WTC11 (cell line): ENCODE measurements at regions not wholly inside any gene's neighbourhood (a gene's known extent, or its start where the extent isn't known, plus 50 kb on each side); places are given as distances from the start of the nearest gene placed in this dataset.

Experiments
- ATAC-seq: fragments of 200-7000 bp; cut with Tn5 transposase; 2 replicates; pipeline ENCODE4 v1.10.0; 2021; ENCODE audit warnings: mild to moderate bottlenecking, moderate library complexity
- CTCF ChIA-PET: fragments of 300-600 bp; sonication (Branson Sonifier 250); formaldehyde crosslinking; loops from one replicate; lab custom pipeline; 2021; ENCODE audit warnings: antibody characterized with exemption; lab: Charles Lee
- POLR2A ChIA-PET: fragments of 350-600 bp; sonication (Branson Sonifier 250); formaldehyde crosslinking; loops from one replicate; lab custom pipeline; 2021; ENCODE audit warnings: antibody characterized with exemption; lab: Charles Lee
- DNase-seq: peaks from one replicate; pipeline ENCODE4 v3.0.0; 2021; ENCODE audit warnings: low spot score
- H3K27ac Mint-ChIP-seq: 2 replicates; pipeline ENCODE4 v1.8.0; 2021; ENCODE audit warnings: mixed read lengths
- H3K27me3 Mint-ChIP-seq: 2 replicates; pipeline ENCODE4 v1.8.0; 2021; ENCODE audit warnings: low read depth, mild to moderate bottlenecking, moderate library complexity, mixed read lengths
- H3K36me3 Mint-ChIP-seq: 2 replicates; pipeline ENCODE4 v1.8.0; 2021; ENCODE audit warnings: mixed read lengths
- H3K4me1 Mint-ChIP-seq: 2 replicates; pipeline ENCODE4 v1.8.0; 2022; ENCODE audit warnings: mixed read lengths
- H3K4me3 Mint-ChIP-seq: 2 replicates; pipeline ENCODE4 v1.8.0; 2021; ENCODE audit warnings: mild to moderate bottlenecking, moderate library complexity, mixed read lengths
- H3K9me3 Mint-ChIP-seq: 2 replicates; pipeline ENCODE4 v1.8.0; 2021; ENCODE audit warnings: mixed read lengths
- CBFB ChIP-seq: sonication (generic); formaldehyde crosslinking; IDR thresholded peaks from 2 replicates; pipeline ENCODE4 v1.8.1; 2022; ENCODE audit warnings: mild to moderate bottlenecking, low read depth, missing genetic modification reagents
- CREB1 ChIP-seq: sonication (generic); formaldehyde crosslinking; IDR thresholded peaks from 2 replicates; pipeline ENCODE4 v1.8.0; 2023; ENCODE audit warnings: mild to moderate bottlenecking, missing genetic modification reagents
- ELF4 ChIP-seq: sonication (generic); formaldehyde crosslinking; IDR thresholded peaks from 2 replicates; pipeline ENCODE4 v1.8.1; 2022; ENCODE audit warnings: low read depth, mild to moderate bottlenecking, moderate library complexity, missing genetic modification reagents
- GTF2I ChIP-seq: fragments of 250-450 bp; sonication (Bioruptor Pico); conservative IDR thresholded peaks from 2 replicates; pipeline ENCODE4 v1.4.0; 2021; ENCODE audit warnings: mild to moderate bottlenecking
- NFATC4 ChIP-seq: fragments of 250-450 bp; sonication (Bioruptor Pico); IDR thresholded peaks from 2 replicates; pipeline ENCODE4 v1.9.0; 2021; ENCODE audit warnings: mild to moderate bottlenecking
- OVOL2 ChIP-seq: fragments of 250-450 bp; sonication (Bioruptor Pico); IDR thresholded peaks from 2 replicates; pipeline ENCODE4 v1.9.0; 2021; ENCODE audit warnings: mild to moderate bottlenecking, borderline replicate concordance
- SOX15 ChIP-seq: fragments of 250-450 bp; sonication (Bioruptor Pico); IDR thresholded peaks from 2 replicates; pipeline ENCODE4 v1.9.0; 2021; ENCODE audit warnings: mild to moderate bottlenecking
- ZBTB21 ChIP-seq: sonication (generic); formaldehyde crosslinking; IDR thresholded peaks from 2 replicates; pipeline ENCODE4 v1.8.1; 2023; ENCODE audit warnings: mild to moderate bottlenecking, missing genetic modification reagents, borderline replicate concordance
- ZNF121 ChIP-seq: sonication (generic); formaldehyde crosslinking; IDR thresholded peaks from 2 replicates; pipeline ENCODE4 v1.8.0; 2023; ENCODE audit warnings: missing genetic modification reagents
- ZNF232 ChIP-seq: sonication (generic); formaldehyde crosslinking; IDR thresholded peaks from 2 replicates; pipeline ENCODE4 v1.8.0; 2022; ENCODE audit warnings: mild to moderate bottlenecking, missing genetic modification reagents
- ZNF317 ChIP-seq: sonication (generic); formaldehyde crosslinking; IDR thresholded peaks from 2 replicates; pipeline ENCODE4 v1.8.1; 2023; ENCODE audit warnings: low read depth, mild to moderate bottlenecking, moderate library complexity, missing genetic modification reagents, borderline replicate concordance
- ZNF671 ChIP-seq: fragments of 250-450 bp; sonication (Bioruptor Pico); IDR thresholded peaks from 2 replicates; pipeline ENCODE4 v1.8.0; 2021; ENCODE audit warnings: mild to moderate bottlenecking
- TF ChIP-seq, protein P1 (sequence below): fragments of 200-600 bp; IDR thresholded peaks from 2 replicates; pipeline ENCODE4 v1.8.0; 2022; ENCODE audit warnings: antibody characterized with exemption
- TF ChIP-seq, protein P2 (sequence below): sonication (generic); formaldehyde crosslinking; IDR thresholded peaks from 2 replicates; pipeline ENCODE4 v1.8.1; 2023; ENCODE audit warnings: mild to moderate bottlenecking, moderate library complexity, missing genetic modification reagents
- TF ChIP-seq, protein P3 (sequence below): sonication (generic); formaldehyde crosslinking; IDR thresholded peaks from 2 replicates; pipeline ENCODE4 v1.8.0; 2023; ENCODE audit warnings: missing genetic modification reagents
- TF ChIP-seq, protein P4 (sequence below): sonication (generic); formaldehyde crosslinking; conservative IDR thresholded peaks from 2 replicates; pipeline ENCODE4 v1.8.1; 2023; ENCODE audit warnings: mild to moderate bottlenecking, low read depth, missing genetic modification reagents, moderate library complexity
- TF ChIP-seq, protein P5 (sequence below): sonication (generic); formaldehyde crosslinking; IDR thresholded peaks from 2 replicates; pipeline ENCODE4 v1.8.0; 2022; ENCODE audit warnings: mild to moderate bottlenecking, missing genetic modification reagents
- TF ChIP-seq, protein P6 (sequence below): sonication (generic); formaldehyde crosslinking; IDR thresholded peaks from 2 replicates; pipeline ENCODE4 v1.8.0; 2022; ENCODE audit warnings: mild to moderate bottlenecking, missing genetic modification reagents
- TF ChIP-seq, protein P7 (sequence below): sonication (generic); formaldehyde crosslinking; IDR thresholded peaks from 2 replicates; pipeline ENCODE4 v1.8.1; 2023; ENCODE audit warnings: mild to moderate bottlenecking, missing genetic modification reagents, borderline replicate concordance

DNA sequence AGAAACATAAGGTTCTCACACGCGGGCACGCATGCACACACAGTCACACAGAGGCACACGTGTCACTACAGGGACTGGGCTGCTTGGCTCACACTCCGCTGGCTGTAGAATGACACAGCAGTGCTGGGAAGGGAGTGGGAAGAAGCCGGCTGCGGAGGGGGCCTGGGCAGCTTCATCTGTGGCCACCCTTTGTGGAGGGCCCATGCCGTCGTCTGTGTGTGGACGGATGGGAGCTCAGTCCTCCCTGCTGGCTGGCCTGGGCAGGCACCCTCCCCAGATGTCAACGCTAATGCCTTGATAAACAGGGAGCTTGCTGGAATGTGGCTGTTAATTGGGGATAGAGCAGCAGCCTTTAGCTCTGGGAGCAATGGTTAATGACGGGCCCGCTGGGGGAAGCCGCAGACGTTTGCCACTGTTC is 621.1 kb downstream of the BCOR start:
- H3K9me3 Mint-ChIP-seq, result no peaks in the 10 kb centered on the region
- H3K4me3 Mint-ChIP-seq, result no peak overlapping the region

DNA sequence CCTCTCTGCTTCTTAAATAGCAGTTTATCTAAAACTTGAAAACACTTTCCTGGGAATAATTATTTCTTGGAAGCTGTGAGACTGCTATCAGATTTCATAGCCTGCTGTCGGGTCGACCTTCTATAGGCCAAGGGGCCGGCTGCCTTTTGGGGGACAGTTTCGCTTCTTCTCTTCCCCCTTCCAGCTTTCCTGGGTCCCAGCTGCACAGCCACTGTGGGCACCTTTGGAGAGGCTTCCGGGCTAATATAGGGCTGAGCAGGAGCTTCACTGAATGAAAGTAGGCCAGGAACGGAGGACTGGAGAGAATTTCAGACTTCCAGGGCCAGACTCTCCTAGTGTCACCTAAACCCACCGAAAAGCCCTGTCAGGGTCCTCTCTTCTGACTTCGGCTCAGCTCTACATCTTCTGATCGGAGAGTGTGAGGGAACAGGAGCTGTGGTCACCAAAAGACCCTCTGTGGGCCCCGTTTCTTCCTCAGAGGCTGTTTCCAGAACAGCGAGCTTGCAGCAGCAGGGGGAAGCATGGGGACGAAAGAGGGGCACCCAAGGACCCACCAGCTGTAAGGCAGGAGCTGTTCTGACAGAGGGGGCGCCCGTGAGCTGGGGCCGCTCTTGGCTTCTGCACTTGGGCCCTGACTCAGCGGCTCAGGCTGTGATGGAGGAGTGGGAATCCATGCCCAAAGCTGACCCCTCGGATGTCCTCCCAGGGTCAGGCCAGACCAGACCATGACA is 620.6 kb downstream of the BCOR start:
- no peaks in the 10 kb centered on the region for H3K36me3 Mint-ChIP-seq
- H3K9me3 Mint-ChIP-seq, result no peaks in the 10 kb centered on the region
- no peak overlapping the region for H3K4me3 Mint-ChIP-seq
- ATAC-seq, result peak; percentile 95
- TF ChIP-seq, protein P1, sequence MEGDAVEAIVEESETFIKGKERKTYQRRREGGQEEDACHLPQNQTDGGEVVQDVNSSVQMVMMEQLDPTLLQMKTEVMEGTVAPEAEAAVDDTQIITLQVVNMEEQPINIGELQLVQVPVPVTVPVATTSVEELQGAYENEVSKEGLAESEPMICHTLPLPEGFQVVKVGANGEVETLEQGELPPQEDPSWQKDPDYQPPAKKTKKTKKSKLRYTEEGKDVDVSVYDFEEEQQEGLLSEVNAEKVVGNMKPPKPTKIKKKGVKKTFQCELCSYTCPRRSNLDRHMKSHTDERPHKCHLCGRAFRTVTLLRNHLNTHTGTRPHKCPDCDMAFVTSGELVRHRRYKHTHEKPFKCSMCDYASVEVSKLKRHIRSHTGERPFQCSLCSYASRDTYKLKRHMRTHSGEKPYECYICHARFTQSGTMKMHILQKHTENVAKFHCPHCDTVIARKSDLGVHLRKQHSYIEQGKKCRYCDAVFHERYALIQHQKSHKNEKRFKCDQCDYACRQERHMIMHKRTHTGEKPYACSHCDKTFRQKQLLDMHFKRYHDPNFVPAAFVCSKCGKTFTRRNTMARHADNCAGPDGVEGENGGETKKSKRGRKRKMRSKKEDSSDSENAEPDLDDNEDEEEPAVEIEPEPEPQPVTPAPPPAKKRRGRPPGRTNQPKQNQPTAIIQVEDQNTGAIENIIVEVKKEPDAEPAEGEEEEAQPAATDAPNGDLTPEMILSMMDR, result peak; percentile 34; the same call in 1 of the 2 replicates
- no peak for TF ChIP-seq NFATC4
- TF ChIP-seq, protein P2, sequence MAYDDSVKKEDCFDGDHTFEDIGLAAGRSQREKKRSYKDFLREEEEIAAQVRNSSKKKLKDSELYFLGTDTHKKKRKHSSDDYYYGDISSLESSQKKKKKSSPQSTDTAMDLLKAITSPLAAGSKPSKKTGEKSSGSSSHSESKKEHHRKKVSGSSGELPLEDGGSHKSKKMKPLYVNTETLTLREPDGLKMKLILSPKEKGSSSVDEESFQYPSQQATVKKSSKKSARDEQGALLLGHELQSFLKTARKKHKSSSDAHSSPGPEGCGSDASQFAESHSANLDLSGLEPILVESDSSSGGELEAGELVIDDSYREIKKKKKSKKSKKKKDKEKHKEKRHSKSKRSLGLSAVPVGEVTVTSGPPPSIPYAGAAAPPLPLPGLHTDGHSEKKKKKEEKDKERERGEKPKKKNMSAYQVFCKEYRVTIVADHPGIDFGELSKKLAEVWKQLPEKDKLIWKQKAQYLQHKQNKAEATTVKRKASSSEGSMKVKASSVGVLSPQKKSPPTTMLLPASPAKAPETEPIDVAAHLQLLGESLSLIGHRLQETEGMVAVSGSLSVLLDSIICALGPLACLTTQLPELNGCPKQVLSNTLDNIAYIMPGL, result 0 out of 2 replicates have a peak, but pooled peaks have one; percentile 25
- no peak for TF ChIP-seq SOX15 (CRISPR knock-in tag)
- no peak for TF ChIP-seq ZNF121
- TF ChIP-seq ELF4 (CRISPR knock-in tag), result no peak
- TF ChIP-seq ZNF232, result no peak
- DNase-seq, result peak; percentile 76
- POLR2A ChIA-PET, result interaction anchor here (0.6 to 0.9 kb wide), 2 partner anchors 281 to 353 kb away, joined by 3 read pairs; no protein-coding TSS in a partner anchor
- no peaks in the 10 kb centered on the region for H3K27me3 Mint-ChIP-seq
- CTCF ChIA-PET, result interaction anchor here (0.5 to 1.7 kb wide), 16 partner anchors 10 to 621 kb away, joined by 3 to 8 read pairs (median 4); partner anchors contain the start of gene BCOR
- peaks cover 5% of the 10 kb centered on the region; the same call in 1 of the 2 replicates for H3K4me1 Mint-ChIP-seq
- H3K27ac Mint-ChIP-seq, result no peak overlapping the region

More for the DNA sequence above, 621.1 kb downstream of the BCOR start:
- TF ChIP-seq, protein P3, sequence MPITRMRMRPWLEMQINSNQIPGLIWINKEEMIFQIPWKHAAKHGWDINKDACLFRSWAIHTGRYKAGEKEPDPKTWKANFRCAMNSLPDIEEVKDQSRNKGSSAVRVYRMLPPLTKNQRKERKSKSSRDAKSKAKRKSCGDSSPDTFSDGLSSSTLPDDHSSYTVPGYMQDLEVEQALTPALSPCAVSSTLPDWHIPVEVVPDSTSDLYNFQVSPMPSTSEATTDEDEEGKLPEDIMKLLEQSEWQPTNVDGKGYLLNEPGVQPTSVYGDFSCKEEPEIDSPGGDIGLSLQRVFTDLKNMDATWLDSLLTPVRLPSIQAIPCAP (CRISPR knock-in tag), result no peak
- no peak for TF ChIP-seq ZNF671 (CRISPR knock-in tag)
- TF ChIP-seq, protein P4, sequence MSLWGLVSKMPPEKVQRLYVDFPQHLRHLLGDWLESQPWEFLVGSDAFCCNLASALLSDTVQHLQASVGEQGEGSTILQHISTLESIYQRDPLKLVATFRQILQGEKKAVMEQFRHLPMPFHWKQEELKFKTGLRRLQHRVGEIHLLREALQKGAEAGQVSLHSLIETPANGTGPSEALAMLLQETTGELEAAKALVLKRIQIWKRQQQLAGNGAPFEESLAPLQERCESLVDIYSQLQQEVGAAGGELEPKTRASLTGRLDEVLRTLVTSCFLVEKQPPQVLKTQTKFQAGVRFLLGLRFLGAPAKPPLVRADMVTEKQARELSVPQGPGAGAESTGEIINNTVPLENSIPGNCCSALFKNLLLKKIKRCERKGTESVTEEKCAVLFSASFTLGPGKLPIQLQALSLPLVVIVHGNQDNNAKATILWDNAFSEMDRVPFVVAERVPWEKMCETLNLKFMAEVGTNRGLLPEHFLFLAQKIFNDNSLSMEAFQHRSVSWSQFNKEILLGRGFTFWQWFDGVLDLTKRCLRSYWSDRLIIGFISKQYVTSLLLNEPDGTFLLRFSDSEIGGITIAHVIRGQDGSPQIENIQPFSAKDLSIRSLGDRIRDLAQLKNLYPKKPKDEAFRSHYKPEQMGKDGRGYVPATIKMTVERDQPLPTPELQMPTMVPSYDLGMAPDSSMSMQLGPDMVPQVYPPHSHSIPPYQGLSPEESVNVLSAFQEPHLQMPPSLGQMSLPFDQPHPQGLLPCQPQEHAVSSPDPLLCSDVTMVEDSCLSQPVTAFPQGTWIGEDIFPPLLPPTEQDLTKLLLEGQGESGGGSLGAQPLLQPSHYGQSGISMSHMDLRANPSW (CRISPR knock-in tag), result no peak
- TF ChIP-seq OVOL2, result no peak
- TF ChIP-seq, protein P5, sequence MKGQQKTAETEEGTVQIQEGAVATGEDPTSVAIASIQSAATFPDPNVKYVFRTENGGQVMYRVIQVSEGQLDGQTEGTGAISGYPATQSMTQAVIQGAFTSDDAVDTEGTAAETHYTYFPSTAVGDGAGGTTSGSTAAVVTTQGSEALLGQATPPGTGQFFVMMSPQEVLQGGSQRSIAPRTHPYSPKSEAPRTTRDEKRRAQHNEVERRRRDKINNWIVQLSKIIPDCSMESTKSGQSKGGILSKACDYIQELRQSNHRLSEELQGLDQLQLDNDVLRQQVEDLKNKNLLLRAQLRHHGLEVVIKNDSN, result no peak
- TF ChIP-seq ZNF317 (CRISPR knock-in tag), result no peak
- TF ChIP-seq, protein P6, sequence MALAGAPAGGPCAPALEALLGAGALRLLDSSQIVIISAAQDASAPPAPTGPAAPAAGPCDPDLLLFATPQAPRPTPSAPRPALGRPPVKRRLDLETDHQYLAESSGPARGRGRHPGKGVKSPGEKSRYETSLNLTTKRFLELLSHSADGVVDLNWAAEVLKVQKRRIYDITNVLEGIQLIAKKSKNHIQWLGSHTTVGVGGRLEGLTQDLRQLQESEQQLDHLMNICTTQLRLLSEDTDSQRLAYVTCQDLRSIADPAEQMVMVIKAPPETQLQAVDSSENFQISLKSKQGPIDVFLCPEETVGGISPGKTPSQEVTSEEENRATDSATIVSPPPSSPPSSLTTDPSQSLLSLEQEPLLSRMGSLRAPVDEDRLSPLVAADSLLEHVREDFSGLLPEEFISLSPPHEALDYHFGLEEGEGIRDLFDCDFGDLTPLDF (CRISPR knock-in tag), result no peak
- TF ChIP-seq ZBTB21, result no peak
- TF ChIP-seq, protein P7, sequence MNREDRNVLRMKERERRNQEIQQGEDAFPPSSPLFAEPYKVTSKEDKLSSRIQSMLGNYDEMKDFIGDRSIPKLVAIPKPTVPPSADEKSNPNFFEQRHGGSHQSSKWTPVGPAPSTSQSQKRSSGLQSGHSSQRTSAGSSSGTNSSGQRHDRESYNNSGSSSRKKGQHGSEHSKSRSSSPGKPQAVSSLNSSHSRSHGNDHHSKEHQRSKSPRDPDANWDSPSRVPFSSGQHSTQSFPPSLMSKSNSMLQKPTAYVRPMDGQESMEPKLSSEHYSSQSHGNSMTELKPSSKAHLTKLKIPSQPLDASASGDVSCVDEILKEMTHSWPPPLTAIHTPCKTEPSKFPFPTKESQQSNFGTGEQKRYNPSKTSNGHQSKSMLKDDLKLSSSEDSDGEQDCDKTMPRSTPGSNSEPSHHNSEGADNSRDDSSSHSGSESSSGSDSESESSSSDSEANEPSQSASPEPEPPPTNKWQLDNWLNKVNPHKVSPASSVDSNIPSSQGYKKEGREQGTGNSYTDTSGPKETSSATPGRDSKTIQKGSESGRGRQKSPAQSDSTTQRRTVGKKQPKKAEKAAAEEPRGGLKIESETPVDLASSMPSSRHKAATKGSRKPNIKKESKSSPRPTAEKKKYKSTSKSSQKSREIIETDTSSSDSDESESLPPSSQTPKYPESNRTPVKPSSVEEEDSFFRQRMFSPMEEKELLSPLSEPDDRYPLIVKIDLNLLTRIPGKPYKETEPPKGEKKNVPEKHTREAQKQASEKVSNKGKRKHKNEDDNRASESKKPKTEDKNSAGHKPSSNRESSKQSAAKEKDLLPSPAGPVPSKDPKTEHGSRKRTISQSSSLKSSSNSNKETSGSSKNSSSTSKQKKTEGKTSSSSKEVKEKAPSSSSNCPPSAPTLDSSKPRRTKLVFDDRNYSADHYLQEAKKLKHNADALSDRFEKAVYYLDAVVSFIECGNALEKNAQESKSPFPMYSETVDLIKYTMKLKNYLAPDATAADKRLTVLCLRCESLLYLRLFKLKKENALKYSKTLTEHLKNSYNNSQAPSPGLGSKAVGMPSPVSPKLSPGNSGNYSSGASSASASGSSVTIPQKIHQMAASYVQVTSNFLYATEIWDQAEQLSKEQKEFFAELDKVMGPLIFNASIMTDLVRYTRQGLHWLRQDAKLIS (CRISPR knock-in tag), result no peak
- no peak for TF ChIP-seq CREB1 (CRISPR knock-in tag)
- no peak for TF ChIP-seq CBFB (CRISPR knock-in tag)
- TF ChIP-seq GTF2I (CRISPR knock-in tag), result no peak
- H3K36me3 Mint-ChIP-seq, result no peaks in the 10 kb centered on the region
- ATAC-seq (no peak), DNase-seq (no peak)
- peaks cover 5% of the 10 kb centered on the region; the same call in 1 of the 2 replicates for H3K4me1 Mint-ChIP-seq
- no peaks in the 10 kb centered on the region for H3K27me3 Mint-ChIP-seq
- H3K27ac Mint-ChIP-seq, result no peak overlapping the region
- ChIA-PET POLR2A (no interaction called here), CTCF (interaction anchor here (0.7 to 1.7 kb wide), 8 partner anchors 10 to 254 kb away, joined by 3 to 6 read pairs (median 5); no protein-coding TSS in a partner anchor)
